DOHH2 (cell line): ENCODE measurements at regions not wholly inside any gene's neighbourhood (a gene's known extent, or its start where the extent isn't known, plus 50 kb on each side); places are given as distances from the start of the nearest gene placed in this dataset.

Experiments
- EZH2phosphoT487 ChIP-seq: fragments of 200-600 bp; sonication (generic); IDR thresholded peaks from 2 replicates; pipeline ENCODE4 v1.6.1; 2017; ENCODE audit warnings: borderline replicate concordance, mild to moderate bottlenecking, antibody characterized with exemption, low read length, moderate library complexity, mixed read lengths
- TF ChIP-seq, protein P1 (sequence below): fragments of 200-600 bp; sonication (generic); IDR thresholded peaks from one replicate; pipeline ENCODE4 v1.5.1; 2014; ENCODE audit warnings: antibody characterized with exemption, mild to moderate bottlenecking, low read depth, low read length; ENCODE audit not compliant: poor library complexity, severe bottlenecking

DNA sequence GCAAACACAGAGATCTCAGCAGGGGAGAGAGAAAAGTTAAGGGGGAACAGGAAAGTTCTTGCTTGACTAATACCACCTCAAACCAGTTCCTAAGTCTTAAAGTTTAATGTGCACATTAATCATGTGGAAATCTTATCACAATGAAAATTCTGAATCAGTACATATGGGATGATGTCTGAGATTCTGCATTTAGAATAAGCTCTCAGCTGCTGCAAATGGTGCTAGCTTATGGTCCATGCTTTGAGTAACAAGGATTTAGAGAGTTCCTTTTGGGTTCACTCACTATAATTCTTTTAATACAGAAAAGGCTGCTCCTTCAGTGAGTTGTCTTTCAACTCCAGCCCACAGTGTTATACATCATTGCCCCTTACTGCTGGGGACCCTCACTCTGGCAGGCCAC is 99.5 kb upstream of the THRB start:
- TF ChIP-seq, protein P1, sequence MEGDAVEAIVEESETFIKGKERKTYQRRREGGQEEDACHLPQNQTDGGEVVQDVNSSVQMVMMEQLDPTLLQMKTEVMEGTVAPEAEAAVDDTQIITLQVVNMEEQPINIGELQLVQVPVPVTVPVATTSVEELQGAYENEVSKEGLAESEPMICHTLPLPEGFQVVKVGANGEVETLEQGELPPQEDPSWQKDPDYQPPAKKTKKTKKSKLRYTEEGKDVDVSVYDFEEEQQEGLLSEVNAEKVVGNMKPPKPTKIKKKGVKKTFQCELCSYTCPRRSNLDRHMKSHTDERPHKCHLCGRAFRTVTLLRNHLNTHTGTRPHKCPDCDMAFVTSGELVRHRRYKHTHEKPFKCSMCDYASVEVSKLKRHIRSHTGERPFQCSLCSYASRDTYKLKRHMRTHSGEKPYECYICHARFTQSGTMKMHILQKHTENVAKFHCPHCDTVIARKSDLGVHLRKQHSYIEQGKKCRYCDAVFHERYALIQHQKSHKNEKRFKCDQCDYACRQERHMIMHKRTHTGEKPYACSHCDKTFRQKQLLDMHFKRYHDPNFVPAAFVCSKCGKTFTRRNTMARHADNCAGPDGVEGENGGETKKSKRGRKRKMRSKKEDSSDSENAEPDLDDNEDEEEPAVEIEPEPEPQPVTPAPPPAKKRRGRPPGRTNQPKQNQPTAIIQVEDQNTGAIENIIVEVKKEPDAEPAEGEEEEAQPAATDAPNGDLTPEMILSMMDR, result no peak
- no peak for TF ChIP-seq EZH2phosphoT487
